ENCODE measurements at regions not wholly inside any gene's neighbourhood (a gene's known extent, or its start where the extent isn't known, plus 50 kb on each side); places are given as distances from the start of the nearest gene placed in this dataset.

GRCh38 chr14:43877351-43877960, 629.6 kb downstream of the FSCB start:
- no peak for TF ChIP-seq POLR2A (IDR thresholded peaks at IDR 0.05)
- TF ChIP-seq CTCF (IDR thresholded peaks at IDR 0.05), result no peak
